GM19035 (cell line): ENCODE measurements at regions not wholly inside any gene's neighbourhood (a gene's known extent, or its start where the extent isn't known, plus 50 kb on each side); places are given as distances from the start of the nearest gene placed in this dataset.
"Not testable (repeated sequence)": the region's sequence is repeated elsewhere in the genome, so short reads cannot be mapped to it uniquely, and the experiment has no call there.

ENCODE experiments used
- ATAC-seq: cut with Tn5 transposase; IDR thresholded peaks from one replicate; pipeline ENCODE4 v1.9.1; 2021; ENCODE audit not compliant: unreplicated experiment

DNA sequence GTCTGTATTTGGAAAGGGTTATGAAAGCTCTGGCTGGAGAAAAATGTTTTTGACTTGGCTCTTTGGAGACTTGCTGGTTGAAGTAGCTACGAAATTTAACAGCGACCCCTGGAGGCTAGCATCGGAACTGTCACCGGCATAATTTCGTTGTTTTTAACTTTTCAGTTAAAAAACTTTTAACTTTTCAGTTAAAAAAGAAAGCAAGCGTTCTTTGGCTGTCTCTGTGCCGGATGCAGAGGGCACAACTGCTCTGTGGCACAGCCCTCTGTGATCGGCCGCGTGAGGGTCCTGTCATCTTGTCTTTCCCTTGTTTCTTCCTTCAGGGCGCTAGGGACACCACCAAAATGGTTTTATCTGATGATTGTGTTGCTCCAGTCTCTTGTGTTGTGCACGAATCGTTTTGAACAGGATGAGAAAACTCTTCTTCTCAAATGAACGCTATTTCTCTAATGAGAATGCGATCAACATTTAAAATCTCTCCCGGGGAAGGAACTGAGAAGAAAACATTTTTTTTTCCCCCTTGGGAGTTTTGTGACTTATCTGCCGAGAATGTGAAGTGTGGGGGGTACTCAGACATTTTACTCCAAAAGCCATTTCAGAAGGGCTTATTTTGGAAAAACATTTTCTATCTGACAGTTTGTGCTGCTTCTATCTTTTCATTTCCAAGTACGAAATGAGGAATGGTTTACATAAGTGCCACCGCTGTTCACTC, 57.1 kb downstream of the ADCYAP1 start:
- ATAC-seq, result no peak

DNA sequence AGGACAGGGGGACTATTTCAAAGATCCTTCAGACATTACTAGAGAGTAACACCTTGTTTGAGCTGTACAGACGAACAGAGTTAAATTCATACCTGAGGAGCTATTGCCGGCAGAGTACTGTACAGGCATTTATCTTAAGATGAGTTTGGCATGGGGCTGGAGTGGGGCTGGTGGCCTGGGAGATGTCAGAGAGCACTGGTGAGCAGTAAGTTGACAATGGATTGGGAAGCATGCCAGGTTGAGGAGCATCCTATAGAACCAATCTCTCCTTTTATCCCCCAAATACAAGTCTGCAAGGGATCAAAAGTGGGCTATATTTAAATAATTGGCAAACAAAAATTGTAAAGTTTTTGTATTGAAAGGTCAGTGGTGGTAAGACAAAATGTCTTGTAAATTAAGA, 58.6 kb downstream of the ADCYAP1 start:
- ATAC-seq, result no peak

DNA sequence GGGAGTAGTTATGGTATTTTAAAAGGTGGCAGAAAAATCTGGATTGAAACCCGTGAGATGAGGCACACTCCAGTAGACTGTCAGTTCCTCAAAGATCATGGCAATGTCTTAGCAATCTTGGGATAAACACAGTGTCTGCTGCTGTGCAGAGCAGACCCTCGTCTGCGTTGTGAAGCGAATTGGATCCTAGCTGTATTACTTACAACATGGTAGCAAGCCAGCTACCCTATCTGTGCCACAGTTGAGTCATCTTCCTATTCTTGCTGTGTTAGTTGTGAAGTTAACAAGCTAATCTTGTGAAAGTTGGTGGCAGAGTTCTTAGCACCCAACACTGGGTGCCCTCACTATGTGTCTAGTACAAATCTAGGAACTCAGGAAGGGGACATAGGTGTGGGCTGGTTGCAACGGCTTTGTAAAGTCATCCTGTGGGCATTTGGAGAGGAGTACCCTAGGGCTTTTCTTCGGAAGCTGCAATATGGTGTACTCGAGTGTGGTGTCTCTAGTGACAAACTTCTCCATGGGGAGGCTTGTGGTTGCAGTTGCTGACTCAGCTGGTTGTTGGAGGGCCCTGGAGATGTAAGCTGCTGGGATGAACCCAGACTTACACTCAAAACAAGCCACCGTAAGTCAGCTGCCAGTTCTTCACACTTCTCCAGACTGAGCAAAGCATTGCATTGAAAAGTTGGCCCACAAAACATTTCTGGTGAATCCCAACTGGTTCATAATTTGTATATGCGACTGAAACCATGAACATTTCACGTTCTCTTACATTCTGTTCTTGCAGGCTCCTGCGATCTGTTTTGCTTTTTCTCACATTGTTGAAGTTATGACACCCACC, 61.5 kb downstream of the ADCYAP1 start:
- ATAC-seq, result no peak

DNA sequence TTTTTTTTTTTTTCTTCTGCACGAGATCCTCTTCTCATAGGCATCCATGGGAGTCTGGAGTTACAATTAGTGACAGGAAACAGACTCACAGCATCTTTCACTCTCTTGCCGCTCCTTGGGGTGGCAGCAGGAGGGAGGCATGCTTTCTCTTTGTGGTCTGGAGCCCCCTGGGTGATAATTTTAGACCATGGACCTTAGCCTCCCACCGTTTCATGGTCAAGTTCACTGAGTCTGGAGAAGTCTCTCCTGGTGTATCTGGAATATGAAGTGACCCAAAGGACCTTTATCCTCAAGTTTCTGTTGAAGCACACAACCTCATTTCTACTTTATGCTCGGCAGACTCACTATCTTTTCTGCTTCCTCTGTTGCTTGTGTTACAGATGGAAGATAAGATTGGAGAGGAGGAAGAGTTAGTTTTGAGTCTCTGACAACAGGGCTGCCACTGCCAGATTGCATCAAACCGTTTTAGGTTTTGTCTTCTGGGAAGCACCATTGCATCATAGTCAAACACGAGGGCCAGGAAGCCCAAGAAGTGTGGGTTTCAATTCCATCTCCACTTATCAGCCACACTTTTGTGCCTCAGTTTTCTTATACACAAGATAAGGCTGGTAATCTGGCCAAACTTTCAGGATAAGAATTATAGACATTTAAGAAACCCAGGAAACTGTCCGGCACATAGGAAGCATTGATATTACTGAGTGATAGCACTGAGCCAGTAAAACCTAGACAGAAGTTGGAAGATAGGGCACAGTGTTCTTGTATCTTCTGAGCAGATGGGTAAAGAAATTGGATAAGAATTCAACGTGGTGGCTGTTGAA, 62.3 kb downstream of the ADCYAP1 start:
- no peak for ATAC-seq

DNA sequence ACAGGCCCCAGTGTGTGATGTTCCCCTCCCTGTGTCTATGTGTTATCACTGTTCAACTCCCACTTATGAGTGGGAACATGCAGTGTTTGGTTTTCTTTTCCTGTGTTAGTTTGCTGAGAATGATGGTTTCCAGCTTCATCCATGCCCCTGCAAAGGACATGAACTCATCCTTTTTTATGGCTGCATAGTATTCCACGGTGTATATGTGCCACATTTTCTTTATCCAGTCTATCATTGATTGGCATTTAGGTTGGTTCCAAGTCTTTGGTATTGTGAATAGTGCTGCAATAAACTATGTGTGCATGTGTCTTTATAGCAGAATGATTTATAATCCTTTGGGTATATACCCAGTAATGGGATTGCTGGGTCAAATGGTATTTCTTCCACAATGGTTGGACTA, 64.2 kb downstream of the ADCYAP1 start:
- ATAC-seq, result not testable (repeated sequence)

DNA sequence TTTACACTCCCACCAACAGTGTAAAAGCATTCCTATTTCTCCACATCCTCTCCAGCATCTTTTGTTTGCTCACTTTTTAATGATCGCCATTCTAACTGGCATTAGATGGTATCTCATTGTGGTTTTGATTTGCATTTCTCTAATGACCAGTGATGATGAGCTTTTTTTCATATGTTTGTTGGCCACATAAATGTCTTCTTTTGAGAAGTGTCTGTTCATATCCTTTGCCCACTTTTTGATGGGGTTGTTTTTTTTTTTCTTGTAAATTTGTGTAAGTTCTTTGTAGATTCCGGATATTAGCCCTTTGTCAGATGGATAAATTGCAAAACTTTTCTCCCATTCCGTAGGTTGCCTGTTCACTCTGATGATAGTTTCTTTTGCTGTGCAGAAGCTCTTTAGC, 64.6 kb downstream of the ADCYAP1 start:
- ATAC-seq, result not testable (repeated sequence)

DNA sequence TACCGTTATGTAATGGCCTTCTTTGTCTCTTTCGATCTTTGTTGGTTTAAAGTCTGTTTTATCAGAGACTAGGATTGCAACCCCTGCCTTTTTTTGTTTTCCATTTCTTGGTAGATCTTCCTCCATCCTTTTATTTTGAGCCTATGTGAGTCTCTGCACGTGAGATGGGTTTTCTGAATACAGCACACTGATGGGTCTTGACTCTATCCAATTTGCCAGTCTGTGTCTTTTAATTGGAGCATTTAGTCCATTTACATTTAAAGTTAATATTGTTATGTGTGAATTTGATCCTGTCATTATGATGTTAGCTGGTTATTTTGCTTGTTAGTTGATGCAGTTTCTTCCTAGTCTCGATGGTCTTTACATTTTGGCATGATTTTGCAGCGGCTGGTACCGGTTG, 69.9 kb downstream of the ADCYAP1 start:
- ATAC-seq, result not testable (repeated sequence)

DNA sequence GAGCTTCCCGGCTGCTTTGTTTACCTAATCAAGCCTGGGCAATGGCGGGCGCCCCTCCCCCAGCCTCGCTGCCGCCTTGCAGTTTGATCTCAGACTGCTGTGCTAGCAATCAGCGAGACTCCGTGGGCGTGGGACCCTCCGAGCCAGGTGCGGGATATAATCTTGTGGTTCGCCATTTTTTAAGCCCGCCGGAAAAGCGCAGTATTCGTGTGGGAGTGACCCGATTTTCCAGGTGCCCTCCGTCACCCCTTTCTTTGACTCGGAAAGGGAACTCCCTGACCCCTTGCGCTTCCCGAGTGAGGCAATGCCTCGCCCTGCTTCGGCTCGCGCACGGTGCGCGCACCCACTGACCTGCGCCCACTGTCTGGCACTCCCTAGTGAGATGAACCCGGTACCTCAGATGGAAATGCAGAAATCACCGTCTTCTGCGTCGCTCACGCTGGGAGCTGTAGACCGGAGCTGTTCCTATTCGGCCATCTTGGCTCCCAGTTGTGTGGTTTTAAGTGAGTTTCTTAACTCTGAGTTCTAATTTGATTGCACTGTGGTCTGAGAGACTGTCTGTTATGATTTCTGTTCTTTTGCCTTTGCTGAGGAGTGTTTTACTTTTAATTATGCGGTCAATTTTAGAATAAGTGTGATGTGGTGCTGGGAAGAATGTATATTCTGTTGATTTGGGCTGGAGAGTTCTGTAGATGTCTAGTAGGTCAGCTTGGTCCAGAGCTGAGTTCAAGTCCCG, 71.9 kb downstream of the ADCYAP1 start:
- not testable (repeated sequence) for ATAC-seq

DNA sequence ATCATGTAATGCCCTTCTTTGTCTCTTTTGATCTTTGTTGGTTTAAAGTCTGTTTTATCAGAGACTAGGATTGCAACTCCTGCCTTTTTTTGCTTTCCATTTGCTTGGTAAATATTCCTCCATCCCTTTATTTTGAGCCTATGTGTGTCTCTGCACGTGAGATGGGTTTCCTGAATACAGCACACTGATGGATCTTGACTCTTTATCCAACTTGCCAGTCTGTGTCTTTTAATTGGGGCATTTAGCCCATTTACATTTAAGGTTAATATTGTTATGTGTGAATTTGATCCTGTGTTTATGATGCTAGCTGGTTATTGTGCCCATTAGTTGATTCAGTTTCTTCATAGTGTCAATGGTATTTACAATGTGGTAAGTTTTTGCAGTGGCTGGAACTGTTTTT, 72.7 kb downstream of the ADCYAP1 start:
- ATAC-seq, result not testable (repeated sequence)

DNA sequence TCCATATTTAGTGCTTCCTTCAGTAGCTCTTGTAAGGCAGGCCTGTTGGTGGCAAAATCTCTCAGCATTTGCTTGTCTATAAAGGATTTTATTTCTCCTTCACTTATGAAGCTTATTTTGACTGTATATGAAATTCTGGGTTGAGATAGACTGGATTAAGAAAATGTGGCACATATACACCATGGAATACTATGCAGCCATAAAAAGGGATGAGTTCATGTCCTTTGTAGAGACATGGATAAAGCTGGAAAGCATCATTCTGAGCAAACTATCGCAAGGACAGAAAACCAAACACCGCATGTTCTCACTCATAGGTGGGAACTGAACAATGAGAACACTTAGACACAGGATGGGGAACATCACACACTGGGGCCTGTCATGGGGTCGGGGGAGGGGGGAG, 73.1 kb downstream of the ADCYAP1 start:
- not testable (repeated sequence) for ATAC-seq

DNA sequence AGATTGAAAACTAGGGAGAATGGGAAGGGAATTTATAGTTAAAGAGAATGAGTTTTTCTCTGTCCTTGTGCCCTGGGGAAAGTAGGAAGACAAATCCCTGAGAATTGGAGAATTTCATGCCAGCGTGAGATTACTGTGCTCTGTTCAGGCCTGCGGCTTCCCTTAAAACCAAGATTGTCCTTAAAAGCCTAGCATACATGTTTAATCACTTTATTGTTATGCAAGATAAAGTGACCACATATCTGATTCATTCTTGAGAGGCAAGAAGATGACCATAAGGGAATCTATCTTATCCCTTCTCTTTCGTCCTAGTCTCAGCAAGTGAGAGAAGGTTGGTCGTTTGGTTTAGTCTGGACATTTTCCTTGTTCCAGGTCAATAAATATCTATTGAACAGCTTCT, 75.9 kb downstream of the ADCYAP1 start:
- no peak for ATAC-seq

DNA sequence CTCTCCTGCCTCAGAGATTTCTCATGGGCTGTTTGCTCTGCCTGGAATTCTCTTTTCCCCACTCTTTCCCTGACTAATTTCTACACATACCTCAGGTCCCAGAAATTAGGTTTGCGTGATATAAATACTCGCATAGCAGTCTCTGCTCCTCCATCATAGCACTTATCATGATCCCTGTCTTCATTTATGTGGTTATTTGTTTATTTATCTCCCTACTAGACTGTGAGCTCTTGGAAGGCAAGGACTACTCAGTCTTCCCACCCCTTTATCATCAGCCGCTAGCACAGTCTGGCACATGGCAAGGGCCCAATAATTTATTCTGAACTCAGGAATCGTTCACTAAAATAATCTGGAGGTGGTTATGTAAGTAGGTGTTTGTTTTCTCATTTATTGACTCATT, 79.3 kb downstream of the ADCYAP1 start:
- ATAC-seq, result no peak

DNA sequence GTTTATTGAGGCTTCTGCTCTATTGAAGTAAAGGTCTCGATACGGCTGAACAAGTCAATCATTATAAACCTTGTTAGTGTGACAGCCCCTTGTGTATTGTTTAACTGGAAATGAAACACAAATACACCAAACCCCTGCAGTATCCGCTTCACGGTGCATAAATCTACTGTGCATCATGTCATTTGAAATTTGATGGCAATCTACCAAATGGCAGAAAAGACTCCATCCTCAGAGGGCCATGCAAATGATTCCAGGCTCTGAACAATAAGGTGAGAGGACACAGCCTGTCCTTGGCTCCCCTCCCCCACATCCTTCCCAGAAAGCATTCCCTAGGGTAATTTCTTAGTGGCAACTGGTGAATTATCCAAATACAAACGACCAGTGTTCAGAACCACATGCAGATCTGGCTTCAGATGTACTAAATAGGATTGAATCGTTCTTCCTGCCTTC, 80.6 kb downstream of the ADCYAP1 start:
- ATAC-seq, result no peak

DNA sequence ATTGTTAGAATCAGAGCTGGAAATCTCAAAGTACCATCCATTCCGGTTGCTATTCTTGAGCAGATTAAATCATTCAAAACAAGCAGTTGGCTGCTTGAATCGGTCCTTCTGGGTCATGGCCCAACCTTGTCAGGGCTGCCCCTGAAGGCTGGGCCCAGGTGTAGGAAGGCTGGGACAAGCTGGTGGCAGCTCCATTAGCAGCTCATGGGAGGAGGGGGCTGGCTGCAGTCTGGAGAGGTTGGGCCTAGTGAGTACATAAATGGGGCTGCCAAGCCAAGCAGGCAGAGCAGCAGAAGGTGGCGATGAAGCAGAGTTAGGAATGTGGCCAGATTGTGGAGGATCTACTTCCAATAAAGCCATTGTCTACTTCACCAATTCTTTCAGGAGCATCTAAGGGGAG, 81.4 kb downstream of the ADCYAP1 start:
- ATAC-seq, result no peak

DNA sequence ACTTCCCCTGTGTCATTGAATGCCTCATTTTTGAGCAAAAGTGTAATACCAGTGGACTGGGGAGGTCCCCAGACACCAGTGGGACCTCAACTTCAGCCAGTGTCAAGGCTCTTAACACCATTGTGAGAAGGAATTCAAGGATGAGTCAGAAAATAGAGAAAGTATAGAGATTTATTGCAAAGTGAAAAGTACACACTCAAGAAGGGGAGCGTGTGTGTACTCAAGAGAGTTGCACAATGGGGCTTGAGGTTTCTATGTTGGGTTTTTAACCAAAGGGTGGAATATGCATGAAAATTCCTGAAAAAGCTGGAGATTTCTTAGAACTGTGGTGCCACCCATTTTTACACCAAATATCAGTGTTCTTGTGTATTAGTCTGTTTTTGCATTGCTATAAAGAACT, 81.9 kb downstream of the ADCYAP1 start:
- ATAC-seq, result no peak

DNA sequence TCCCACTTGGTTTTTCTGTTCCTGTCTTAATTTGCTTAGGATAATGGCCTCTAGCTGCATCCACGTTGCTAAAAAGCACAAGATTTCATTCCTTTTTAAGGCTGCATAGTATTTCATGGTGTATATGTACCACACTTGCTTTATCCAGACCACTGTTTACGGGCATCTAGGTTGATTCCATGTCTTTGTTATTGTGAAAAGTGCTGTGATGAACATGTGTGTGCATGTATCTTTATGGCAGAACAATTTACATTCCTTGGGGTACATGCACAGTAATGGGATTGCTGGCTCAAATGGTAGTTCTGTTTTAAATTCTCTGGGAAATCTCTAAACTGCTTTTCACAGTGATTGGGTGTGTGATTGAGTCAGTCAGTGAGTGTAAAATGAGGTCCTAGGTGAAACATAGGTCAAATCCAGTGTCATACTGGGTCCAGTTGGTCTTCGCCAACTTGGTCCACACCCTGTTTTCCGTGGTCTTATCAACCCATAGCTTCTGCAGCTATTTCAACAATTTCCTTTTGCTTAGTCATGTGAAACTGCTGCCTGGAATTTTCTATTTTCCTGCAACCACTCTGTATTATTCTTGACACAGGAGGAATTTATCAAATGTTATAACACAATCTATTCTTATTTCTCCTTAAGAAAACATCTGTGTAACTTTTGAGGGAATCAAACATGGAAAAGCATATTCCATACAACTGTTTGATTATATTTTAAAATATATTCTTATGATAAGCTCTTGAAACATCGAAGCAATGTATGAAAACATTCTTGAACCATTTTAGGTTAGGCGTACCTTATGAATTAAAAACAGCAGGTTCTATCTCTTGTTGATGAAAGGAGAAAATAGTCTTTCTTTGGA, 82.9 kb downstream of the ADCYAP1 start:
- ATAC-seq, result no peak

DNA sequence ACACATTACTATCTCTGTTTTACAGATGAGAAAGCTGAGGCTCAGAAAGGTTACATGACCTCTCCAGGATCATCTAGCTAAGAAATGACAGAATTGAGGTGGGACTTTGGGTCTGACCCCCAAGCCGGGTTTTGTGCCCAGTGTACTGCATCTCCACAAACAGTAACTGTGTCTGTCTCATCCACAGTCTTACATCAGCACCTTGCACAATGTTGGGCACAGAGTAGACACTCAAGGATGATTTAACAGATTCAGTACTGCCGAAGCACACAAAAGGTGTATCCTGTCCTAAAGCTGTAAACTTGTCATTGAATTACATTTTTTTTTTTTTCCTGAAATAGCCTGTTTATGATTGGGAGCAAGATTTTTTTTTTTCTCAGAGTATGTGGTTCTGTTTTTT, 84.8 kb downstream of the ADCYAP1 start:
- no peak for ATAC-seq

DNA sequence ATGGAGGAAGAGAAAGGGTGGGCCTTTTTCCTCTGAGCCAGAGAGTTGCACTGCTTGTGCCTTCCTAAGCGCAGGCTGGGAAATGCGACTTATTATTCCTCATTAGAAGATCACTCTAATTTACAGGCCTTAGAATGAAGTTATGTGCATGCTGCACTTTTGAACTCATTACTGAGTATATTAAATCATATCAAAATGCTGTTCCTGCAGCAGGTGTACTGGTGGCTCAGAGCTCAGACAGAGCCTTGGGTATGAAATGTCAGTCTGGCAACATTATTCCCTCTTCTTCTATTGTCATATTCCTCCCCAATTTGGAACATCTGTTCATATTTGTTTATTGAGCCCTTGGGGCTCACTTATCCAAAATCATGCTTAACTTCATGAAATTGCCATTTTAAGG, 85.5 kb downstream of the ADCYAP1 start:
- no peak for ATAC-seq

DNA sequence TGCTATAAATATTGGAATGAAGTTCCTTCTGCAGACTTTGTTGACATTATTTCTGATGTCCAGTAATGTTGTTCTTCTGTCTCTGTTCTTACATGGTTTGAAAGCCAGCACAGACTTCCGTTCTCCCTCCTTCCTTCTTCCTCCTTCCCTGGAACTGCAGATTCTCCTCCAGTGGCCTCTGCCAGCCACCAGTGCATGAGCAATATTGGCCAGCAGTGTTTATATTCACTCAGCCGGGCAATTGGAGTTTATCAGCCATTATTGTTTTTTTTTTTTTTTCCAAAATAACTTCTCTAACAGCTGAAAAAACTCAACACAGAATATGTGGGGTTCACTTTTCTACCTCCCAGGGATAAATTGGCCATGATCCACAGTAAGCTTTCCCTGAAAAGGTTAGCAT, 86.8 kb downstream of the ADCYAP1 start:
- no peak for ATAC-seq

DNA sequence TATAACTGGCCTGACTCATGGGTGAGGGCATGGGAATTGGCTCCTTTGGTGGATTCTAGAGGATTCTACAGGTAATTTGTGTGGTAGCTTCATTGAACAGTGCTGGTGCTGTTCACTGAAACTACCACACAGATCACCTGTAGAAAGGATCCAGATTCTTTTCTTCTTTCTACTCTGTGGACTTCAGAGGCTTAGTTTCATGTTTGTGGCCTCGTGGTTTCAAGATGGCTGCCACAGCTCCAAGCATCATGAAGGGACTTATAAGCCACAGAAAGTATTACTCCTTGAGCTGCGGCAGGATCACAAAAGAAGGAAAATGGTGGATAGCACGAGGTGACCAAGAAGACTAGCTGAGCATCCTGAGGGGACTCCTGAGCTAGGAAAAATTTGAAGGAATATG, 88.9 kb downstream of the ADCYAP1 start:
- no peak for ATAC-seq
